Cardiac fibroblast (primary cell): ENCODE measurements at regions not wholly inside any gene's neighbourhood (a gene's known extent, or its start where the extent isn't known, plus 50 kb on each side); places are given as distances from the start of the nearest gene placed in this dataset.
"Not testable (repeated sequence)": the region's sequence is repeated elsewhere in the genome, so short reads cannot be mapped to it uniquely, and the experiment has no call there.

Source experiments
- DNase-seq, 2 donors: peaks; one replicate each; pipeline versions ENCODE4 v3.0.0 to v3.0.0-alpha.2; 2010; ENCODE audit warnings: low read depth in 2 of 2
- H3K4me3 ChIP-seq, 2 donors: replicated peaks in 1 of 2; 1 replicate in 1 of 2; 2 replicates in 1 of 2; pipeline ENCODE4 v1.5.1; 2011; ENCODE audit warnings: low read depth in 2 of 2, low read length in 2 of 2, mild to moderate bottlenecking in 2 of 2, moderate library complexity in 1 of 2
- CTCF ChIP-seq: IDR thresholded peaks from one replicate; pipeline ENCODE4 v1.5.1; 2011; ENCODE audit warnings: low read depth, mild to moderate bottlenecking, low read length, inconsistent platforms

DNA sequence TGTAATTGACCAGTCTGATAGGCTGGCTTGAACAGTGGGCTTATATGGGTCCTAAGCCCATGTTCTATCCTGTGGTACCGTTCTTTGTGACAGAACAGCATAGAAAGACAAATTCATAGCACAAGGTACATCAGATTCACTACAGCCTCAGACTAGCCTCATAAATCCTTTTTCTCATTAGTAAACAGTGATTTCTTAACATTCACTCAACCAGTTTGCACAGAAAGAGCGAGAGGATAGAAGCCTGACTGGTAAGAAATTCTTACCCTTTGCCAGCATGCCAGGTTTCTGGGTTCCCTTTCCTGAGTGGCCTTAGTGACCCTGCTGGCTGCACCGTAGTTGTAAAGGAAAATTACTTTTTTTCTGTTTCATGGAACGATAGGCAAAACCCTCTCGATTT lies 412.1 kb downstream of the SH2D4B start:
- no peak for DNase-seq
- H3K4me3 ChIP-seq, result no peak overlapping the region
- no peak for TF ChIP-seq CTCF

DNA sequence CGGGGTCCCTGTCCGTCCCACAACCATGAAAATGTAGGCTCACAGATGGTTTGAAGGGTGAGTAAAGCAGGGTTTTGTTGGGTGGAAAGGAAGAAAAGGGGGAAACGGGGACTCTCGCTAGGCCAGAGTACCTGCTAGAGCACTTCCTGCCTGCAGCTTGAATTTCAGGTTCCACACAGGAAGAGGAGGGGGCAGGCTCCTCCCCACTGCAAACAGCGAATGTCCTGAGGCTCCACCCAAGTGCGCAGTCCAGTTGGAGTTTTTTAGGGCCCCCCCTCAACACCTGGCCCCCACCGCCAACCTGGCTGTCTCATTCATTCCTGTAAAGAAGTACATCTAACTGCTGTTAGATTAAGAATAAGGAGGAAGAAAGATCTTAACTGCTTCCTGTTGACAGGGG lies 414.7 kb downstream of the SH2D4B start:
- DNase-seq, result no peak
- TF ChIP-seq CTCF, result no peak
- H3K4me3 ChIP-seq, result no peak overlapping the region

DNA sequence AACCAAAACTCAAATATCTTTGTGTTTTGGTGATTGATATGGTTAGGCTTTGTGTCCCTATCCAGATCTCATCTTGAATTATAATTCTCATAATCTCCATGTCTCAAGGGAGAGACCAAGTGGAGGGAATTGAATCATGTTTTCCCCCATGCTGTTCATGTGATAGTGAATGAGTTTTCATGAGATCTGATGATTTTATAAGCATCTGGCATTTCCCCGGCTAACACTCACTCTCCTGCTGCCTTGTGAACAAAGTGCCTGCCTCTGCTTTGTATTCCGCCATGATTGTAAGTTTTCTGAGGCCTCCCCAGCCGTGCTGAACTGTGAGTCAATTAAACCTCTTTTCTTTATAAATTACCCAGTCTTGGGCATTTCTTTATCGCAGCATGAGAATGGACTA lies 419.5 kb downstream of the SH2D4B start:
- H3K4me3 ChIP-seq, result no peak overlapping the region
- no peak for DNase-seq
- no peak for TF ChIP-seq CTCF

DNA sequence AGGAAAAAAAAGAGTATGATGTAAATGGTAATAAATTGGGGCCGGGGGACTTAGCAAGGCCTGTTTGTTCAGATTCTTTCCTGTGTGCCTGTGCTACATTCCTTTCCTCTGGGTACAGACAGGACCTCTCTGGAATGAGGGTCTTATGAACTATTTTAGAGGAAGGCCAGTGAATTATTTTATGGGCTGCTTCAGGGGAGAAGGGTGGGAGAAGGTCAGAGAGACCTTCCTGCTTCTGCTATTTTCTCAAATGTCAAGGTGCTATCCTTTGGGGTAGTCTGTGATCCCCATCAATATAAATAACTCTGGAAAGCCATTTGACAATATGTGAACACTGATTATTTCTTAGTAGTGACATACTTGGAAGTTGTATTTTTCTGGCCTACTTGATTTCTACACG lies 426.5 kb downstream of the SH2D4B start:
- DNase-seq, result no peak
- TF ChIP-seq CTCF, result no peak
- no peak overlapping the region for H3K4me3 ChIP-seq

- H3K4me3 ChIP-seq, result no peak overlapping the region
- no peak for DNase-seq
- no peak for TF ChIP-seq CTCF
Observed at GRCh38 chr10:80964955-80965614, 427.4 kb downstream of the SH2D4B start.

DNA sequence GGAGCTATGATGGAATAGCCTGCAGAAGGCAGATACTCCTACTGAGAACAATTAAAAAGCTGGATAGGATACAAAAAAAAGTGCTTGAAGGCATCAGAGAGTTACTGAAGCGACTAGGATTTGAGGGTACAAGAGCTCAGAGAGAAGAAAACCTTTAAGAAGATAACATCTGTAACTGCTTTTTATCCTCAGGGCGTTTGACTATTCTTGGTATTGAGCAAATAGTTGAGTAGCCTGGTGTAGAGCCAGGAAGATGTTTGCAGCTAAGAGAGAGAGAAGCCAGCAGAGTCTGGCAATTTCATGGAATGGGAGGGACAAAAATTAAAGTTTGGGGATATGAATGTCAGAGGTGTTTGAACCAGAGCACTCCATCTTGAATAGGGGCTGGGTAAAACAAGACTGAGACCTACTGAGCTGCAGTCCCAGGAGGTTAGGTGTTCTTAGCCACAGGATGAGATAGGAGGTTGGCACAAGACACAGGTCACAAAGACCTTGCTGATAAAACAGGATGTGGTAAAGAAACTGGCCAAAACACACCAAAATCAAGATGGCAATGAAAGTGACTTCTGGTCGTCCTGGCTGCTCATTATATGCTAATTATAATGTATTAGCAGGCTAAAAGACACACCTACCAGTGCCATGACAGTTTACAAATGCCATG lies 428.8 kb downstream of the SH2D4B start:
- no peak for TF ChIP-seq CTCF
- no peak for DNase-seq
- no peak overlapping the region for H3K4me3 ChIP-seq

GRCh38 chr10:80967357-80967756 lies 429.7 kb downstream of the SH2D4B start:
- DNase-seq, H3K4me3 ChIP-seq: not testable (repeated sequence)
